AG04449 (cell line): ENCODE measurements at regions not wholly inside any gene's neighbourhood (a gene's known extent, or its start where the extent isn't known, plus 50 kb on each side); places are given as distances from the start of the nearest gene placed in this dataset.

ENCODE experiments used
- CTCF ChIA-PET: fragments of 350-600 bp; formaldehyde crosslinking; extraction: SDS; loops from one replicate; lab custom pipeline; 2021; ENCODE audit warnings: antibody characterized with exemption; lab: Yijun Ruan, JAX
- POLR2A ChIA-PET: fragments of 400-600, 350-600 bp; formaldehyde crosslinking; extraction: SDS; loops from one replicate; lab custom pipeline; 2020; ENCODE audit warnings: antibody characterized with exemption, inconsistent platforms; lab: Yijun Ruan, JAX
- DNase-seq: peaks from one replicate; pipeline ENCODE4 v3.0.0-alpha.2; 2010; ENCODE audit warnings: low read depth, low spot score
- H3K4me3 ChIP-seq: 2 replicates; pipeline ENCODE4 v1.5.1; 2011; ENCODE audit warnings: low read depth, mild to moderate bottlenecking, control low read depth, low read length
- TF ChIP-seq, protein P1 (sequence below): IDR thresholded peaks from one replicate; pipeline ENCODE4 v1.5.1; 2011; ENCODE audit warnings: mild to moderate bottlenecking, moderate library complexity, low read length, control low read depth, inconsistent platforms; ENCODE audit not compliant: insufficient read depth; ENCODE audit errors: missing control alignments

DNA sequence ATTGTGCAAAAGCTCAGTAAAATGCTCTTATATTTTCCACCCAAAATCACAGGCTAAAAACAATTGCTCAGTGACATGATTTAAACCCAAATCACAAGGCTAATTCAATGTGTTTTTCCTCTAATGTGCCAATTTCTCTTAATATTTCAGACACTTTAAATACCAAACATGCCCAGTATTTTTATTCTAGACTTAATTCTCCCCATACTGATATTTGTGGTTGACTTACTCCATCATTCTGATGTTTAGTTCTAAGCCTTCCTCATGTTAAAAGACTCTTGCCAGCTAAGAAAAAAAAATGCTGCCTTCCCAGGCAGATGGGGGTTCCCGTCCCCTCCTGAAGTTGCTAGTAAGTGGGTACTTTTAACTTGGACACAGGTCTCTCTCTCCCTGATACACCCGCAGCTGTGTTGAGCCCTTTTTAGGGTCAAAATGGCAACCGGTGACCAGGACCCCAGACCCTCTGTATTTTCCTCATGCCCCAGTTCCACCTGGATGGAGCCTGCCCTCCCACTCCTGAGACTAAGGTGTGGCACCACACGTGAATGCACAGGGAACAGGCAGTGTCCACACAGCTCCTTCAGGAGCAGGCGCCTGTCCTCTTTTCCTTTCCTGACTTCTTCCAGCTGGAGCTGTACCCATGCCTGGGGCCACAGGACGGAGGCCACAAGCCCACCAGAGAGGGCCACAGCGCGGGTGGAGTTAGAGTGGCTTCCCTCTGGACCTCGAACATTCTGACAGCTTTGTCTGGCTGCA lies 118.9 kb downstream of the RIPK4 start:
- TF ChIP-seq, protein P1, sequence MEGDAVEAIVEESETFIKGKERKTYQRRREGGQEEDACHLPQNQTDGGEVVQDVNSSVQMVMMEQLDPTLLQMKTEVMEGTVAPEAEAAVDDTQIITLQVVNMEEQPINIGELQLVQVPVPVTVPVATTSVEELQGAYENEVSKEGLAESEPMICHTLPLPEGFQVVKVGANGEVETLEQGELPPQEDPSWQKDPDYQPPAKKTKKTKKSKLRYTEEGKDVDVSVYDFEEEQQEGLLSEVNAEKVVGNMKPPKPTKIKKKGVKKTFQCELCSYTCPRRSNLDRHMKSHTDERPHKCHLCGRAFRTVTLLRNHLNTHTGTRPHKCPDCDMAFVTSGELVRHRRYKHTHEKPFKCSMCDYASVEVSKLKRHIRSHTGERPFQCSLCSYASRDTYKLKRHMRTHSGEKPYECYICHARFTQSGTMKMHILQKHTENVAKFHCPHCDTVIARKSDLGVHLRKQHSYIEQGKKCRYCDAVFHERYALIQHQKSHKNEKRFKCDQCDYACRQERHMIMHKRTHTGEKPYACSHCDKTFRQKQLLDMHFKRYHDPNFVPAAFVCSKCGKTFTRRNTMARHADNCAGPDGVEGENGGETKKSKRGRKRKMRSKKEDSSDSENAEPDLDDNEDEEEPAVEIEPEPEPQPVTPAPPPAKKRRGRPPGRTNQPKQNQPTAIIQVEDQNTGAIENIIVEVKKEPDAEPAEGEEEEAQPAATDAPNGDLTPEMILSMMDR = no peak
- ChIA-PET CTCF (interaction anchor here (1.1 kb wide), 1 partner anchor 129 kb away, joined by 3 read pairs; no protein-coding TSS in a partner anchor), POLR2A (no interaction called here)
- no peak for DNase-seq
- no peak overlapping the region for H3K4me3 ChIP-seq

DNA sequence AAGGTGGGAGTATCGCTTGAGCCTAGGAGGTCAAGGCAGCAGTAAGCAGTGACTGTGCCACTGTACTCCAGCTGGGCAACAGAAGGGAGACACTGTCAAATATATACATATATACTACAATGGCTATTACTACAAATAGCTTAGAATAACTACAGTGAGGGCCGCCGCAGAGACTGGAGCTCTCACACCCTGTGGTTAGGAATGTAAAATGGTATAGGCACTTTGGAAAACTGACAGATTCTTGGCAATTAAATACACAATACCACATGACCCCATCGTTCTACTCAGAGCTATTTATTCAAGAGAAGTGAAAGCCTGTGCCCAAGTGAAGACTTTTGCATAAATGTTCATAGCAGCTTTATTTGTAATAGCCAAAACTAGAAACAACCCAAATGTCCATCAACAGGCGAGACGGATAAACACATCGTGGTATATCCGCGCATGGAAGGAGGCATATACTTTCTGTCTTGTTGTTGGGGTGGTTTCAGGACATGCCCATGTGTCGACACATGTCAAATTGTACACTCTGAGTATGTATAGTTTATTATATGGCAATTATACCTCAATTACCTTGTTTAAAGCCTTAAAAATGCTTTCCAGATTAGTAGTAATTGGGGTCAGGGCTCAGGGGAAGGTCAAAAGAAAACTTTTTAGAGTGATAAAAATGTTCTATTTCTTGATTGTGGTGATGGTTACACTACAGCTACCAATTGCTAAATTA lies 123.4 kb downstream of the RIPK4 start:
- CTCF ChIA-PET = interaction anchor here (1.0 to 2.3 kb wide), 5 partner anchors 9 to 32 kb away, joined by 3 to 10 read pairs (median 4); no protein-coding TSS in a partner anchor
- POLR2A ChIA-PET = interaction anchor here (0.8 kb wide), 1 partner anchor 11 kb away, joined by 3 read pairs; no protein-coding TSS in a partner anchor
- TF ChIP-seq, protein P1 = no peak
- no peak for DNase-seq
- no peak overlapping the region for H3K4me3 ChIP-seq

DNA sequence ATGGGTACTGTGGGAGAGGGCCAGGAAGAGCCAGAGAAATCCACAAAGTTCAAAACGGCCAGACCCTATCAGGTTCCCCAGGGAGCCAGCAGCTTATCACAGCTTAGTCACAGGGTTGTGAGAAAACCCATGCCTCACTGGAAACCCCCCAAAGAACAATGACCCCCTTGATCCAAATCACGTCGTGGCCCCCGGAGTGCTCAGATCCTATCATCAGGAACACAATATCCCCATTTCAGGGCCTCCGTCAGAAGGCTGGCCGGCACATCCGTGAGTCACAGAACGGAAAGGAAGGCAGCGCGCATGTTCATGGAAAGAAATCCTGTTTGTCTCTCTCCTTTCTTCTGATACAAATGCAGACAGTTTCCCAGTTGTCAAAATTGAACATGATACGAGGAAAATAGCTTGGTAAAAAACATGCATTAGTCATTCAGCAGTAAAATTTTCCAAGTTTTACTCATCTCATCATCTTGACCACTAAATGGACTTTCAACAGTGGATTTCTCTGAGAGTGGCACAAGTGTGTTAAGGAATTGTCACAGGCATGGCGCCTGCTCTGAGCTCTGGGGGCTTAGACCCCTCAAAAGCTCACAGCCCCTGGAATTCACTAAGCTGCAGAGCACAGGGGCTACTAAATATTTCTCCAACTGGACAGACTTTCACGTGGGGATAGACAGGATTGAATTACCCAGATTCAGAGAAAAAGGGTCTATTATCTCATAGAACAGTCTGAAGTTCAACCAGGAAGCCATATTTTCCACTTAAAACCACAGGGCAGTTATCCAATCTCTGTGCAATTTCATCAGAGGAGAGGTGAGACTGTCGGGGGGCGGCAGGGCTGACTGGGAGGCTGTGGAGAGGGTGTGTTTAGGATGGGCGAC lies 124.8 kb downstream of the RIPK4 start:
- POLR2A ChIA-PET = interaction anchor here (0.6 to 1.0 kb wide), 5 partner anchors 8 to 300 kb away, joined by 3 read pairs; no protein-coding TSS in a partner anchor
- H3K4me3 ChIP-seq = peak overlapping the region; percentile 15; the same call in 1 of the 2 replicates
- peak; percentile 74 for DNase-seq
- TF ChIP-seq, protein P1 = no peak
- CTCF ChIA-PET = interaction anchor here (0.8 to 2.9 kb wide), 5 partner anchors 10 to 29 kb away, joined by 3 to 12 read pairs (median 4); no protein-coding TSS in a partner anchor

DNA sequence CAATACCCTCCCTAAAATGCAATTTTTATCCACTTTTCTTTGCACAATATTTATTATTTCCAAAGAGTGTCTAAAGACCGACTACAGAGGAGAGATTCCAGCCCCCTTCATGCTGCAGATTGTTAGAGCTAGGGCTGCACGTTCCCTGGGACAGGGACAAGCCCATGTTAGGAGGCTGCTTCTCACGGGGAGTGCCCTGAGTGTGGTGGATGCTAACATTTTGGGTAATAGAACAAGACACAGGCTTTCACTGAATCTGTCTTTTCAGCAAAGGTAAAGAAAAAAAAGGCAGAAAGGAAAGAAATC lies 125.4 kb downstream of the RIPK4 start:
- H3K4me3 ChIP-seq = no peak overlapping the region
- ChIA-PET CTCF (interaction anchor here (0.9 to 2.9 kb wide), 3 partner anchors 9 to 29 kb away, joined by 3 to 12 read pairs (median 10); no protein-coding TSS in a partner anchor), POLR2A (interaction anchor here (0.7 to 1.0 kb wide), 4 partner anchors 9 to 301 kb away, joined by 3 read pairs; no protein-coding TSS in a partner anchor)
- TF ChIP-seq, protein P1 = no peak
- DNase-seq = no peak

DNA sequence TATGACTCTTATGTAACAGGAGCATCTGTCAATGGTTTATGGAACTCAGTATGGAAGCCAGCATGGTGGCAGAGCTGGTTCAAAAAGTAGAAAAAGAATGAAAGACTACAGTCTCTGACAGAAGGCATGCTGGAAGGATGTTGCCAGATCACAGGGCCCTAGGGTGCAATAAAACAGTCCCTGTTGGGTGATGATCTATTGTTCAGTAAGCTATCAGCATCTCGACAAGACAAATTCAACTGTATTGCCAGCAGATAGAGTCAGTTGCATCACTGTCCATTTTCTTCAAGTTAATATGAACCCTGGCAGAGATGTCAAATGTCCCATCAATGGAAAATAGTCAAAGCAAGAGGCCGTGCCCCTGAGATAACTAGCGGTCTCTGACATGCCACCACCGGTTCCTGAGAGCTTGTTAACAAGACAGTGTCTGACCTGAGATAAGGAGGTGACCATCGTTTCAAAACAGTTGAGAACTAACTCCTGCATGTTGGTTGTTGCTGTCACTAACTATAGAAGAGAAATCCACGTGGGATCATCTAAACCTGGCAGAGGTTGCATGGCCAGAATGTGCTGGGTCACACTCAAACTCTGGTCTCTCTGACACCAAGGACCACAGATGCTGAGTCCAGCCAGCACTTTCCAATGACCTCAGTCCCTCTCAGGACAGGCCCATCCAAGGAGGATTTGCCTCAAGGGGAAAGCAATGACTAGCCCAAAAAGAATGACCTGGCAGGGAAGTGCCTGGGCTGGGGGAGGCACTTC lies 125.9 kb downstream of the RIPK4 start:
- H3K4me3 ChIP-seq = no peak overlapping the region
- TF ChIP-seq, protein P1 = no peak
- ChIA-PET POLR2A (interaction anchor here (0.9 kb wide), 1 partner anchor 9 kb away, joined by 3 read pairs; no protein-coding TSS in a partner anchor), CTCF (interaction anchor here (2.9 kb wide), 1 partner anchor 28 kb away, joined by 12 read pairs; no protein-coding TSS in a partner anchor)
- DNase-seq = no peak
